ENCODE measurements at regions not wholly inside any gene's neighbourhood (a gene's known extent, or its start where the extent isn't known, plus 50 kb on each side); places are given as distances from the start of the nearest gene placed in this dataset.

DNA sequence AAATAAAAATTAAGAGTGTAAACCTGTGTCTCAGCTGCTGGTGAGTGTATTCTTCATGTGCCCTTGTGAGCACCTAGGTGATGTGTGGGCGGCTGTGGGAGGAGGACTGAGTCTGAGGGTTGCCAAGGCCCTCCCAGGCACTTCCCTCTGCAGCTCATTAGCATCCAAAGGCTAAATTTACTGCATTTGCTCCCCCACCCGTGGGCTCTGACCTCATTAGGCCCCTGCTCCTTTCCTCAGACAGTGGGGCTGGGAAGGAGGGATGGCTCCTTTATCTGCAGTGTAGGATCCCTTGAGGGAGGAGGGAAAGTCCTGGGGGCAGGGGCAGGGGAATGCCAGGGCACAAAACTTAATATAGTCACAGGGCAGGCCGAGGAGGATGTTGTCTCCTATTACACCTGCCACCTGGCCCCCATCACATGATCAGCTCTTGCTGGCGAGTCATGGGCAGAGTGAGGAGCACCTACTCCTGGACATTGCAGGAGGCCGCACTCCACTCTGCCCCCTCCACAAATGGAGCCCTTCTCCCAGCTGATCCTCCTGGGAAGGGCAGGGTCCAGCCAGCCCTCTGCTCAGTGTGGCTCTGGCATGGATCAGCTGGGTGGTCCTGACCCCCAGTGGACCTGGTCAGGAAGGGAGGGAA lies 133.2 kb downstream of the MRPL14 start:
- H2AFZ ChIP-seq: no peak overlapping the region
- peaks cover 31% of the 10 kb centered on the region for H3K4me1 ChIP-seq (ENCODE audit: insufficient read depth)
- H4K20me1 ChIP-seq (ENCODE audit: insufficient read depth, poor library complexity, severe bottlenecking): no peaks in the 10 kb centered on the region
- H3K27me3 ChIP-seq: no peaks in the 10 kb centered on the region
- 73% methylated on average over 5 of the region's 5 CpGs for WGBS (ENCODE audit: low lambda C conversion rate, missing lambda C conversion rate)
- no peak overlapping the region for H3K4me3 ChIP-seq
- DNase-seq (ENCODE audit: low spot score): no peak
- no peak for TF ChIP-seq EZH2phosphoT487 (IDR thresholded peaks at IDR 0.05; ENCODE audit: low read depth, severe bottlenecking, unreplicated experiment)
- no peak for TF ChIP-seq EZH2 (IDR thresholded peaks at IDR 0.05; ENCODE audit: borderline replicate concordance)
- TF ChIP-seq, protein P1, sequence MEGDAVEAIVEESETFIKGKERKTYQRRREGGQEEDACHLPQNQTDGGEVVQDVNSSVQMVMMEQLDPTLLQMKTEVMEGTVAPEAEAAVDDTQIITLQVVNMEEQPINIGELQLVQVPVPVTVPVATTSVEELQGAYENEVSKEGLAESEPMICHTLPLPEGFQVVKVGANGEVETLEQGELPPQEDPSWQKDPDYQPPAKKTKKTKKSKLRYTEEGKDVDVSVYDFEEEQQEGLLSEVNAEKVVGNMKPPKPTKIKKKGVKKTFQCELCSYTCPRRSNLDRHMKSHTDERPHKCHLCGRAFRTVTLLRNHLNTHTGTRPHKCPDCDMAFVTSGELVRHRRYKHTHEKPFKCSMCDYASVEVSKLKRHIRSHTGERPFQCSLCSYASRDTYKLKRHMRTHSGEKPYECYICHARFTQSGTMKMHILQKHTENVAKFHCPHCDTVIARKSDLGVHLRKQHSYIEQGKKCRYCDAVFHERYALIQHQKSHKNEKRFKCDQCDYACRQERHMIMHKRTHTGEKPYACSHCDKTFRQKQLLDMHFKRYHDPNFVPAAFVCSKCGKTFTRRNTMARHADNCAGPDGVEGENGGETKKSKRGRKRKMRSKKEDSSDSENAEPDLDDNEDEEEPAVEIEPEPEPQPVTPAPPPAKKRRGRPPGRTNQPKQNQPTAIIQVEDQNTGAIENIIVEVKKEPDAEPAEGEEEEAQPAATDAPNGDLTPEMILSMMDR (IDR thresholded peaks at IDR 0.05; ENCODE audit: poor library complexity): no peak
- H3K9me2 ChIP-seq (replicated peaks; ENCODE audit: insufficient read depth): no peaks in the 10 kb centered on the region
- no peaks in the 10 kb centered on the region for H3K9me3 ChIP-seq (ENCODE audit: low read depth)
- H3K36me3 ChIP-seq (replicated peaks; ENCODE audit: insufficient read depth, low read depth): no peaks in the 10 kb centered on the region
- no peaks in the 10 kb centered on the region for H3K79me2 ChIP-seq
- H3K4me2 ChIP-seq: no peak overlapping the region
- H3K27ac ChIP-seq: no peak overlapping the region

DNA sequence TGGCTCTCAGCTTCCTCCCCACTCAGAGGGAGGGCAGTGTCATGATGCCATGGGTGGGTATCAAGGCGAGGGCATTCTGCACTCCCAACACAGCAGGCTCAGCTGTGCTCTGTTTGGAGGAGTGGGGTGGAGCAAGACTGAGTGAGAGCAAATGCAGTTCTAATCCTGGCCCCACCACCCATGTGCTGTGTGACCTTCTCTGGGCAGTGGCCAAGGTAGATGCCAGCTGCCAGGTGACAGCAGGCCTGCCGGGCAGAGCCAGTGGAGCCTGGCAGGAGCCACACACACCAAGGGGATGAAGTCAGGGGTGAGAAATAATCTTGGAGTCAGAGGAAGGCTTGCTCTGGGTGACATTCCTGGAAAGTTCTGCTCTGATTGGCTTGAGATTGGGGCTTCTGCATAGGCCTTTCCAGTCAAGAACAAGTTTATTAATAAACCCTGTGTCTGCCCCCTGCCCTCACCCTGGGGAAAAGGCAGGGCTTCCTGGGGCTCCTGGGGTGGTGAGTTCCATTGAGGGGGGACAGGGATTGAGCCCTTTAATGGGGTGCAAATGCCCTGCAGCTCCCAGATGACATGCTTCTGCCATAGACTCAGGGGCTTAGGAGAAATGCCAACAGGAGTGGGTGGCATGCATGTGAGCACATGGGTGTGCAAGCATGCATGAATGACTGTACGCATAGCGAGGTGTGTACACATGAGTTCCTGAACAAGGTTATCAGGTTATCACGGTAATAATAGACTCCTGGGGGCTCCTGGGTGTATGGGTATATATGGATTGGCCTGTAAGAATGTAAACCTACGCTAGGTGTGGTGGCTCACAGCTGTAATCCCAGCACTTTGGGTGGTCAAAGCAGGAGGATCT lies 134.2 kb downstream of the MRPL14 start:
- WGBS (ENCODE audit: low lambda C conversion rate, missing lambda C conversion rate): 83% methylated on average over 6 of the region's 6 CpGs
- Histone ChIP-seq H4K20me1 (ENCODE audit: insufficient read depth, poor library complexity, severe bottlenecking) (no peaks in the 10 kb centered on the region), H3K9me2 (replicated peaks; ENCODE audit: insufficient read depth) (no peaks in the 10 kb centered on the region), H3K27me3 (no peaks in the 10 kb centered on the region), H3K27ac (no peak overlapping the region), H3K9me3 (ENCODE audit: low read depth) (no peaks in the 10 kb centered on the region), H3K4me1 (ENCODE audit: insufficient read depth) (peaks cover 31% of the 10 kb centered on the region), H3K4me3 (no peak overlapping the region), H3K4me2 (no peak overlapping the region), H3K79me2 (no peaks in the 10 kb centered on the region), H3K36me3 (replicated peaks; ENCODE audit: insufficient read depth, low read depth) (no peaks in the 10 kb centered on the region), H2AFZ (no peak overlapping the region)
- no peak for DNase-seq (ENCODE audit: low spot score)
- TF ChIP-seq EZH2phosphoT487 (IDR thresholded peaks at IDR 0.05; ENCODE audit: low read depth, severe bottlenecking, unreplicated experiment) (no peak), EZH2 (IDR thresholded peaks at IDR 0.05; ENCODE audit: borderline replicate concordance) (no peak)
- TF ChIP-seq, protein P1 (IDR thresholded peaks at IDR 0.05; ENCODE audit: poor library complexity): no peak

DNA sequence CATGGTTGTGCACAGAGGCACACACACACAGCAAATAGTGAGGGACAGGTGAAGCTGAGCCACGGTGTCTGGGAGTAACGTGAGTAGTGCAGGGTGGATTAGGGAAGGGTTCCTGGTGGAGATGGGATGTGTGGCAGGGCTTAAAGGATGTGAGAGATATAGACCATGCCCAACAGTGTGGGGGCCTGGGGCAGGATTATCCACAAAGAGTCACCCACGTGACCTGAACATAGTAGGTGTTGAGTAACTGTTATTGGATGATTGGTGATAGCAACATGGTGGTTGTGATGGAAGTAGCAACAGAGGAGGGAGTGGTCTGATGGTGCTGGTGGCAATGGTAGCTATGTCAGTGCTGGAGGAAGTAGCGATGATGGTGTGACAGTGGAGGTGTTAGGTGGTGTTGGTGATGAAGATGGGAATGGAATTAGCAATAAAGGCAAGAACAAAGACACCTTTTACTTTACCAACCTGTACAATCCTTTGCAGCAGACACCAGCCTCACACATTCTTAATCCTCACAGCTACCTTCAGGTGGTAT lies 135.1 kb downstream of the MRPL14 start:
- Histone ChIP-seq H4K20me1 (ENCODE audit: insufficient read depth, poor library complexity, severe bottlenecking) (no peaks in the 10 kb centered on the region), H3K27ac (no peak overlapping the region), H3K4me2 (no peak overlapping the region), H2AFZ (no peak overlapping the region), H3K9me3 (ENCODE audit: low read depth) (no peaks in the 10 kb centered on the region), H3K27me3 (no peaks in the 10 kb centered on the region), H3K9me2 (replicated peaks; ENCODE audit: insufficient read depth) (no peaks in the 10 kb centered on the region), H3K4me3 (no peak overlapping the region), H3K36me3 (replicated peaks; ENCODE audit: insufficient read depth, low read depth) (no peaks in the 10 kb centered on the region), H3K4me1 (ENCODE audit: insufficient read depth) (peaks cover 31% of the 10 kb centered on the region), H3K79me2 (no peaks in the 10 kb centered on the region)
- no peak for TF ChIP-seq EZH2phosphoT487 (IDR thresholded peaks at IDR 0.05; ENCODE audit: low read depth, severe bottlenecking, unreplicated experiment)
- TF ChIP-seq EZH2 (IDR thresholded peaks at IDR 0.05; ENCODE audit: borderline replicate concordance): no peak
- TF ChIP-seq, protein P1 (IDR thresholded peaks at IDR 0.05; ENCODE audit: poor library complexity): no peak
- 85% methylated on average over 4 of the region's 4 CpGs for WGBS (ENCODE audit: low lambda C conversion rate, missing lambda C conversion rate)
- DNase-seq (ENCODE audit: low spot score): no peak

Measured in hepatocyte (in vitro differentiated cells).